AG04450 (cell line): ENCODE measurements at regions not wholly inside any gene's neighbourhood (a gene's known extent, or its start where the extent isn't known, plus 50 kb on each side); places are given as distances from the start of the nearest gene placed in this dataset.

ENCODE experiments used
- CTCF ChIA-PET: fragments of 300-600, 350-600 bp; formaldehyde crosslinking; extraction: SDS; loops from one replicate; lab custom pipeline; 2022; ENCODE audit warnings: antibody characterized with exemption, inconsistent platforms; lab: Charles Lee
- POLR2A ChIA-PET: fragments of 350-600 bp; formaldehyde crosslinking; extraction: SDS; loops from one replicate; lab custom pipeline; 2021; ENCODE audit warnings: antibody characterized with exemption, inconsistent platforms; lab: Yijun Ruan, JAX
- DNase-seq: peaks from one replicate; pipeline ENCODE4 v3.0.0-alpha.2; 2011; ENCODE audit warnings: low read depth, low spot score
- H3K27ac ChIP-seq: one replicate; pipeline ENCODE4 v1.5.1; 2012; ENCODE audit warnings: low read depth, low read length, control low read depth
- H3K27me3 ChIP-seq: one replicate; pipeline ENCODE4 v1.6.0; 2012; ENCODE audit warnings: low read length; ENCODE audit not compliant: control insufficient read depth, insufficient read depth
- H3K4me3 ChIP-seq: 2 replicates; pipeline ENCODE4 v1.5.1; 2011; ENCODE audit warnings: mild to moderate bottlenecking, low read depth, low read length, control low read depth
- H3K9me3 ChIP-seq: 2 replicates; pipeline ENCODE4 v1.5.1; 2012; ENCODE audit warnings: low read length; ENCODE audit not compliant: control insufficient read depth, insufficient read depth
- TF ChIP-seq, protein P1 (sequence below): IDR thresholded peaks from 2 replicates; pipeline ENCODE4 v1.5.1; 2011; ENCODE audit warnings: low read depth, low read length, control low read depth, inconsistent platforms

DNA sequence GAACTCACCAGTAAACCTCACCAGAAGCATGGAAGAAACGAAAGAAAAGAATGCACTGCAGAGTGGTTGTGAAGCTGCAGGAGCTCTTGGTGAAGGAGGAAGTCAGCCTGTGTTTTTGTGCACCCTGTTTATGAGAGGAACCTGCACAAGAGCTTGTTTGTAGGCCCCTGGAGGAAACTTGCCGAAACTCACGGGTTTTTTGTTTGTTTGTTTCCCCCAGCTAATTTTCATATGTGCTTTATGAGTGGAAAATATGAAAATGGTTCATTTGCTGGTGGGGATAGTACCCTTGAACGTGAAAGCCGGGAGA lies 222.7 kb downstream of the C16orf95 start:
- peaks cover 62% of the 10 kb centered on the region for H3K27me3 ChIP-seq
- H3K9me3 ChIP-seq = no peaks in the 10 kb centered on the region
- TF ChIP-seq, protein P1, sequence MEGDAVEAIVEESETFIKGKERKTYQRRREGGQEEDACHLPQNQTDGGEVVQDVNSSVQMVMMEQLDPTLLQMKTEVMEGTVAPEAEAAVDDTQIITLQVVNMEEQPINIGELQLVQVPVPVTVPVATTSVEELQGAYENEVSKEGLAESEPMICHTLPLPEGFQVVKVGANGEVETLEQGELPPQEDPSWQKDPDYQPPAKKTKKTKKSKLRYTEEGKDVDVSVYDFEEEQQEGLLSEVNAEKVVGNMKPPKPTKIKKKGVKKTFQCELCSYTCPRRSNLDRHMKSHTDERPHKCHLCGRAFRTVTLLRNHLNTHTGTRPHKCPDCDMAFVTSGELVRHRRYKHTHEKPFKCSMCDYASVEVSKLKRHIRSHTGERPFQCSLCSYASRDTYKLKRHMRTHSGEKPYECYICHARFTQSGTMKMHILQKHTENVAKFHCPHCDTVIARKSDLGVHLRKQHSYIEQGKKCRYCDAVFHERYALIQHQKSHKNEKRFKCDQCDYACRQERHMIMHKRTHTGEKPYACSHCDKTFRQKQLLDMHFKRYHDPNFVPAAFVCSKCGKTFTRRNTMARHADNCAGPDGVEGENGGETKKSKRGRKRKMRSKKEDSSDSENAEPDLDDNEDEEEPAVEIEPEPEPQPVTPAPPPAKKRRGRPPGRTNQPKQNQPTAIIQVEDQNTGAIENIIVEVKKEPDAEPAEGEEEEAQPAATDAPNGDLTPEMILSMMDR = no peak
- no peak for DNase-seq
- no peak overlapping the region for H3K27ac ChIP-seq
- ChIA-PET POLR2A (no interaction called here), CTCF (no interaction called here)
- H3K4me3 ChIP-seq = no peak overlapping the region

DNA sequence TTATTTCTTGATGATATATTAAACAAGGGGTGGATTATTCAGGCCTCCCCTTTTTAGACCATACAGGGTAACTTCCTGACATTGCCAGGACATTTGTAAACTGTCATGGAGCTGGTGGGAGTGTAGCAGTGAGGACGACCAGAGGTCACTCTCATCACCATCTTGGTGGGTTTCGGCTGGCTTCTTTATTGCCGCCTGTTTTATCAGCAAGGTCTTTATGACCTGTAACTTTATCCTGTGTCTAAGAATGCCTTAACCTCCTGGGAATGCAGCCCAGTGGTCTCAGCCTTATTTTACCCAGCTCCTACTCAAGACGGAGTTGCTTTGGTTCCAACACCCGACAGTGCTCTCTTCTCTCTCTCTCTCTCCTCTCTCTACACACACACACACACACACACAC lies 221.9 kb downstream of the C16orf95 start:
- peaks cover 67% of the 10 kb centered on the region for H3K27me3 ChIP-seq
- no peak for DNase-seq
- TF ChIP-seq, protein P1 = no peak
- ChIA-PET POLR2A (no interaction called here), CTCF (no interaction called here)
- H3K4me3 ChIP-seq = no peak overlapping the region
- no peak overlapping the region for H3K27ac ChIP-seq
- no peaks in the 10 kb centered on the region for H3K9me3 ChIP-seq

DNA sequence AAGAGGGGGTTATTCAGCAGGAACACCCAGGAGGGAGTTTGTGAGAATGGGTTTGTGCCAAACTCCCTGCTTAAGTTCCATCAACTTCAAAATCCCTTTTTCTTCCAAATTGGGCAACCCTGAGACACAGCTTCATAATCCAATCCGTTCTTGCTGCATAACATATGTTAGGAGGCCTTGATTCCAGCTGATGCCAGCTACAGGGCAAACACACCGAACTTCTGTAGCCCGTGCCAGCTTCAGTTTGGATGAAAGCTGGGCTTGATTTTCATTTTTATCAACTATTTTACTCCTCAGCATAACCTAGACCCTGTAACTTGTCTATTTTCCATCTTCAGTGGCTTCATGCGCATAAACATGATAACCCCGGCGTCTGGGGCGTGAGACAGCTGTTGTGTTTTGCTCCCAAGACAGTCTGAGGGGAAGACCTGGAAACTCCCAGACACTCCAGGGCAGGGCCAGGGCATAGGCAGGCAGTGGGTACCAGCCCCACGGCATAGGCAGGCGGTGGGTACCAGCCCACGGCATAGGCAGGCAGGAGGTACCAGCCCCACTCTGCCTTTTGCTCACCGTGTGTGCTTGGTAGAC lies 220.4 kb downstream of the C16orf95 start:
- no peaks in the 10 kb centered on the region for H3K9me3 ChIP-seq
- TF ChIP-seq, protein P1 = no peak
- DNase-seq = no peak
- H3K27me3 ChIP-seq = peaks cover 61% of the 10 kb centered on the region
- CTCF ChIA-PET = no interaction called here
- H3K27ac ChIP-seq = no peak overlapping the region
- no peak overlapping the region for H3K4me3 ChIP-seq
- POLR2A ChIA-PET = no interaction called here

DNA sequence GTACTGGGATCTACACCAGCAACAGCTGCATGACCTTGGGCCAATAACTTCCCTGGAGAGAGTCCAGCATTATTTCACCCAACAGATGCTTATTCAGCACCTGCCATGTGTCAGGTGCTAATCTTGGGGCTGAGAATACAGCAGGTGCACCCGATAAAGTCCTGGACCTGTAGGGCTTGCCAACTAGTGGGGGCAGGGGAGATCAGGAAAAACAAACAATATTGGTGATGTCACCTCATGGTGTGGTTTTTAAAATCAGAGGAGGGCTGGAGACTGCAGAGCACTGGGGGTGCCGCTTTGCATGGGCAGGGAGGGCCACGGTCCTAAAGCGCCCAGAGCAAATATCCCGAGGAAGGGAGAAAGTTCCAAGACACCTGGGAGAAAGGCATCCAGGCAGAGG lies 218.8 kb downstream of the C16orf95 start:
- POLR2A ChIA-PET = no interaction called here

DNA sequence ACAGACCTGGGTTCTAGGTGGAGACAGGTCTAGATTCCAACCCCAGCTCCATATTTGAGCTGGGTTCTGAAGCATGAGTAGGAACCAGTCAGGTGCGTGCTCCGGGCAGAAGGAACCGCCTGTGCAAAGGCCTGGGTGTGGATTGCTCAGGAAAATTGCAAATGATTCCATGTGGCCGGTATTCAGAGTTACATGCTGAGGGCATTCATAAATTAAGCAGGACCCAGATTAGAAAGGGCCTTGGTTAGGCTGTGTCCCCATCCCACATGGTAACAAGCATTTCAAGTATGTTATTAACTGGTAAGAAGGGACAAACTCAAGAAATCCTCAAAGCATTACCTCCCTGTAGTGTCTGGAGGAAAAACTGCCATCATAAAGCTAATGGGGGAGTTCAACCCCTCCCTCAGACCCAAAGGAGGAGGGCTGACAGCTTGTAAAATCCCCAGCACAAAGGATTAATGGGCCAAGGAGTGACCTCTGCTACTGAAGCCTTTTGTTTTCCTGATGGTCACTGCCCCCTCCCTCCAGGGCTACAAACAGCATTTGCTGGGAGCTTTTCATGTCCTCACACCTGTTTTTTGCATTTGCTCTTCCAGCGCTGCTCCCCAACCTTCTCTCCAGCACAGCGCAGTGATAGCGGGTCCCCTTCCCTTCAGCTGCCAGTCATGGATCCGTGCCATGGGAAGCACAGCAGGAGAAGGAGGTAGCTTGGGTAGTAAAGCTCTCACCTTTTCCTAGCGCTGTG lies 218.0 kb downstream of the C16orf95 start:
- H3K27me3 ChIP-seq = peaks cover 49% of the 10 kb centered on the region
- no peak overlapping the region for H3K4me3 ChIP-seq
- POLR2A ChIA-PET = interaction anchor here (0.6 kb wide), 1 partner anchor 36 kb away, joined by 3 read pairs; no protein-coding TSS in a partner anchor
- TF ChIP-seq, protein P1 = no peak
- CTCF ChIA-PET = interaction anchor here (0.8 to 1.0 kb wide), 2 partner anchors 37 to 534 kb away, joined by 3 read pairs; no protein-coding TSS in a partner anchor
- no peak overlapping the region for H3K27ac ChIP-seq
- H3K9me3 ChIP-seq = no peaks in the 10 kb centered on the region
- DNase-seq = no peak

More for the DNA sequence above, 218.8 kb downstream of the C16orf95 start:
- Histone ChIP-seq H3K27me3 (peaks cover 56% of the 10 kb centered on the region), H3K27ac (no peak overlapping the region), H3K9me3 (no peaks in the 10 kb centered on the region), H3K4me3 (no peak overlapping the region)
- TF ChIP-seq, protein P1 = no peak
- no peak for DNase-seq
- CTCF ChIA-PET = no interaction called here
